ENCODE measurements at regions not wholly inside any gene's neighbourhood (a gene's known extent, or its start where the extent isn't known, plus 50 kb on each side); places are given as distances from the start of the nearest gene placed in this dataset.

GRCh38 chr3:88248658-88249057 lies 98.9 kb downstream of the C3orf38 start:
- Histone ChIP-seq H3K4me3 (ENCODE audit: low read depth, low read length) (no peak overlapping the region), H3K9me3 (ENCODE audit: control insufficient read depth, insufficient read depth, low read depth, low read length) (no peaks in the 10 kb centered on the region), H3K4me1 (ENCODE audit: control insufficient read depth, insufficient read depth, low read length) (no peaks in the 10 kb centered on the region), H3K36me3 (ENCODE audit: control insufficient read depth in 2 of 2, insufficient read depth in 1 of 2, low read length in 2 of 2) (no peaks in the 10 kb centered on the region), H3K27ac (ENCODE audit: extremely low read depth, low read depth, low read length) (no peak overlapping the region)
- CTCF ChIA-PET: no interaction called here
- POLR2A ChIA-PET: no interaction called here
- TF ChIP-seq ZNF501 (tag by site-specific recombination; IDR thresholded peaks at IDR 0.05) (no peak), ZNF580 (tag by site-specific recombination; IDR thresholded peaks at IDR 0.05) (no peak)

- Histone ChIP-seq H3K27ac (ENCODE audit: extremely low read depth, low read depth, low read length) (no peak overlapping the region), H3K9me3 (ENCODE audit: control insufficient read depth, insufficient read depth, low read depth, low read length) (no peaks in the 10 kb centered on the region), H3K4me1 (ENCODE audit: control insufficient read depth, insufficient read depth, low read length) (no peaks in the 10 kb centered on the region), H3K36me3 (ENCODE audit: control insufficient read depth in 2 of 2, insufficient read depth in 1 of 2, low read length in 2 of 2) (no peaks in the 10 kb centered on the region), H3K4me3 (ENCODE audit: low read depth, low read length) (no peak overlapping the region)
- TF ChIP-seq ZNF174 (tag by site-specific recombination; IDR thresholded peaks at IDR 0.05): no peak
- TF ChIP-seq PRDM10 (tag by site-specific recombination; IDR thresholded peaks at IDR 0.05): no peak
- no peak for TF ChIP-seq ZNF596 (tag by site-specific recombination; IDR thresholded peaks at IDR 0.05)
- no peak for TF ChIP-seq ZNF423 (tag by site-specific recombination; IDR thresholded peaks at IDR 0.05)
- no peak for TF ChIP-seq ZNF366 (tag by site-specific recombination; conservative IDR thresholded peaks at IDR 0.05)
- no peak for TF ChIP-seq SP2 (tag by site-specific recombination; IDR thresholded peaks at IDR 0.05)
- TF ChIP-seq ZNF660 (tag by site-specific recombination; IDR thresholded peaks at IDR 0.05): no peak
- TF ChIP-seq ZNF280D (tag by site-specific recombination; IDR thresholded peaks at IDR 0.05): no peak
- no peak for TF ChIP-seq ZSCAN18 (tag by site-specific recombination; IDR thresholded peaks at IDR 0.05)
- no peak for TF ChIP-seq ZNF692 (tag by site-specific recombination; IDR thresholded peaks at IDR 0.05)
- no peak for TF ChIP-seq GLIS2 (tag by site-specific recombination; IDR thresholded peaks at IDR 0.05)
- TF ChIP-seq KLF17 (tag by site-specific recombination; IDR thresholded peaks at IDR 0.05): no peak
- TF ChIP-seq ZNF792 (tag by site-specific recombination; IDR thresholded peaks at IDR 0.05): no peak
- TF ChIP-seq ZNF785 (tag by site-specific recombination; IDR thresholded peaks at IDR 0.05): no peak
- no peak for TF ChIP-seq ZSCAN16 (tag by site-specific recombination; IDR thresholded peaks at IDR 0.05)
- no peak for TF ChIP-seq ZSCAN5A (tag by site-specific recombination; IDR thresholded peaks at IDR 0.05)
- TF ChIP-seq ELK4 (IDR thresholded peaks at IDR 0.05; ENCODE audit: borderline replicate concordance, low read depth, low read length): no peak
- no peak for TF ChIP-seq ZBTB6 (tag by site-specific recombination; IDR thresholded peaks at IDR 0.05)
- CTCF ChIA-PET: no interaction called here
- POLR2A ChIA-PET: no interaction called here
Observed at GRCh38 chr3:88259045-88259444, 109.3 kb downstream of the C3orf38 start.

Data from HEK293 (cell line).